ENCODE measurements at regions not wholly inside any gene's neighbourhood (a gene's known extent, or its start where the extent isn't known, plus 50 kb on each side); places are given as distances from the start of the nearest gene placed in this dataset.

DNA sequence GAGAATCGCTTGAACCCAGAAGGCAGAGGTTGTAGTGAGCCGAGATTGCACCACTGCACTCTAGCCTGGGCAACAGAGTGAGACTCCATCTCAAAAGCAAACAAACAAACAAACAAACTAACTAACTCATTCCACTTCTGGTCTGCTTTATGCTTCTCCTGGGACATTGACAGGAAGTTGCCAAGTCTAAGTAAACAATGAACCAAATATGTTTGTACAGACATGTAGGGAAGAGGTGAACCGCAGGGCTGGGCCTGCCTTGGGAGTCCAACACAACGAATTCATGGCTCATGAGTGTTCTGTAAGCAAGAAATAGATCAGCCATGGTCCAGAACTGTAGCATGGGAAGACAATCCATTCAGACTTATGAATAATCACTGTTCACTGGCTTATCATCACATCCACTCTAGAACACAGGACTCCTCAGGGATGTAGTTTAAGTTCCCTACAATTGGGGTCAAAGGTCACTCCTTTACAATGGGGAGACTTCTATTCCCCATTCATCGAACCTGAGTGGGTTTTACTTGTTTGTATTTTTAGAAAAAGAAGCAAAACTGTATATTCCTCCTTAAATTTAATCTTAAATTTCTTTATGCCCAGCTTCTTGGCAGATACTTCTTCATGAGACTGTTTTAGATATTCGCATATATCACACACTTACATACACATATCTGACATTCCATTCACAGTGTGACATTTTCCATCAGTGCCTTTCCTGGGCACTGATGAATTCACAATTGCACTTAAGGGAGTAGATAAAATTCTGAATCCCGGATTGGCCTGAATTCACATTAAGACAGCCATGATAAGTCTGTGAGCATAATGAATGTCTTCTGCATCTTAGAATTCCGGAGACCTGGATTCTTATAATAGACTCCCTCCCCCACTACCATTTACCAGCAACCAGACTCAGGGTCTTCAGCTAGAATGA, 159.1 kb upstream of the EEPD1 start:
- no peak for DNase-seq (ENCODE audit: low read depth, low spot score)
- H3K4me3 ChIP-seq (ENCODE audit: low read length) = no peak overlapping the region

DNA sequence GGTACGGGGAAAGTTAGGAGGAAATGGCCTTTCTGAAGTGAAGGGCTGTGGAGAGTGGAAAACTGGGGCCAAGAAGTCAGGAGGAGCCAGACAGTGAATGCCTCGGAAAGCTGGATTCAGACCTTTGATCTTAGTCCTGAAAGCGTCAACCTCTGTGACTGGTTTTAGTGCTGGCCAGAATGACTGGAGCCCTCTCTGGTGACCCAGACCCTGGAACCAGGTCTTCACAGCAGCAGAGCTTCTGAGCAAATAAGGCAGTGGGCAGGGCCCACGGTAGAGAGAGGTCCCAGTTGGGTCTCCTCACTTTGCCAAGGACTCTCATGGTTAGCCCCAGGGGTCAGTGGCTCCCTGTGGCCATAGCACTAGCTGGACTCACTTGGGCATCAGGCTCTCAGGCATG, 157.7 kb upstream of the EEPD1 start:
- no peak overlapping the region for H3K4me3 ChIP-seq (ENCODE audit: low read length)
- DNase-seq (ENCODE audit: low read depth, low spot score) = no peak

DNA sequence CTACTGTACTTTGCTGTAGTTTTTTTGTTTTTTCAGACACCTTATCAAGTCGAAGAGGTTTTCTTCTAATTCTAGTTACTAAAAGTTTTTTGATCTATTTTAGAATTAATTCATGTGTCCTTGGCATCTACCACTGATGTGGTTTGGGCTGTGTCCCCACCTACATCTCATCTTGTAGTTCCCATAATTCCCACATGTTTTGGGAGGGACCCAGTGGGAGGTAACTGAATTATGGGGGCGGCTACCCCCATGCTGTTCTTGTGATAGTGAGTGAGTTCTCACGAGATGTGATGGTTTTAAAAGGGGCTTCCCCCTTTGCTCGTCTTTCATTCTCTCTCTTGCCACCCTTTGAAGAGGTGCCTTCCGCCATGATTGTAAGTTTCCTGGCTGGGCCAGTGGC, 154.6 kb upstream of the EEPD1 start:
- no peak overlapping the region for H3K4me3 ChIP-seq (ENCODE audit: low read length)
- DNase-seq (ENCODE audit: low read depth, low spot score) = no peak

DNA sequence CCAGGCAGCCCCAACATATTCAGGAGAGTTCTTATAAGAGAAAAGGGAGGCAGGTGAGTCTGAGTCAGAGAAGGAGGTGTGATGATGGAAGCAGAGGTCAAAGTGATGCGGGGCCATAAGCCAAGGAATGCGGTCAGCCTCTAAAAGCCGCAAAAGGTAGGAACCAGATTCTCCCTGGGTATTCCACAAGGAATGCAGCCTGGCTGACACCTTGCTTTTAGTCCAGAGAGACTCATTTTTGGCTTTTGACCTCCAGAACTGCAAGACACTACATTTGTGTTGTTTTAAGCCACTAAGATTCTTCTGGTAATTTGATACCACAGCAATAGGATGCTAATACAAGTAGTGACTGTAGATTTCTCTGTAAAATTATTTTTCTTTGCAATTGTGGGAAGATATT, 151.5 kb upstream of the EEPD1 start:
- DNase-seq (ENCODE audit: low read depth, low spot score) = no peak
- H3K4me3 ChIP-seq (ENCODE audit: low read length) = no peak overlapping the region

DNA sequence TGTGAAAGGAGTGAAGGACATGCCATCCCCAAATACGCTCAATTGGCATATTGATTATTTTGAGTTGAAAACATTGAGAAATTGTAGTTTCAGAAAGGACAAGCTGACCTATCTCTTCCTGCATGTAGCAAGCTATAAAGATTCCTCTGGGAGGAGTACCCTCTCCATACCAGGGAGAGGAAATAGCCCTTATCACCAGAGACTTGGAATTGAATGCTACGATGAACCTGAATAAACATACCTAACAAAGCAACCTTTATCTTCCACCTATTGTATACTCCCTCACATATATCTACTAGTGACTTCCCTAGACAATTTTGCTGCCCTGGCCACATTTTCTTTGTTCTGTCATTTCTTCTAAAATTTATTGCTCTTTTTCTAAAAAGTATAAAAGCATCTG, 150.2 kb upstream of the EEPD1 start:
- no peak for DNase-seq (ENCODE audit: low read depth, low spot score)

DNA sequence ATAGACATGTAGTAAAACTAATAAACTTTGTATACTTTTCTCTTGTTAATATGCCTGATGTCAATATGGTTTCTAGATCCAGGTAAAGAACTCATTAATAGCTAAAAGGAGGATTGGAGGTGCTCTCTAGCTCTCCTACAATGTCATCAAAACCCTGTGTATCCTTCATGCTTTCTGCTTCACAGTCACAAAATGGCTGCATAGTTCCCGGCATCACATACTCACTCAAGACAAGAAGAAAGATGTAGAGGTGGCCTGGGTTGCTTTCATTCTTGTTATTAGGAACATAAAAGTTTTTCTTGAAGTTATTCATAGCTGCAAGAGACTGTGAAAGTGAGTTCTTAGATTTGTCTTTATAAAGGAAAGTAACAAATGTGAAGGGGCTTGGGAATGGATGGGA, 149.7 kb upstream of the EEPD1 start:
- H3K4me3 ChIP-seq (ENCODE audit: low read length) = no peak overlapping the region
- DNase-seq (ENCODE audit: low read depth, low spot score) = no peak

More for the DNA sequence above, 150.2 kb upstream of the EEPD1 start:
- no peak overlapping the region for H3K4me3 ChIP-seq (ENCODE audit: low read length)

DNA sequence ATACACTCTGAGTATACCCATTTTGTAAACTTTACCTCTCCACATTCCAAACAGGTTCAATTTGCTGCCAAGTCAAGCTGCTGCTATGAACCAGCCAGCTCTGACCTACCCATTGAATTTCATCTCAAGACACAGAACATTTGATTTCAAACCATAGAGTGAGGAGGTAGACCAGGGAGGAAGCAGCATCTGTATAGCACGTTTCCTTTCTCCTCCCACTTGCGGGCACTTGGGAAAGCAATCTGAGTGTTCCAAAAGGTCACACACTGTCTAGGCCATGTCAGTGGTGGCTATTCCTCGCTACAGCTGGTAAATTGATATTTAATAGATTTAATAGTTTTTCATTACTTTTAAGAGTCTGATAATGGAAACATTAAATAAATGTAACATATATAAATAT, 147.8 kb upstream of the EEPD1 start:
- no peak for DNase-seq (ENCODE audit: low read depth, low spot score)

DNA sequence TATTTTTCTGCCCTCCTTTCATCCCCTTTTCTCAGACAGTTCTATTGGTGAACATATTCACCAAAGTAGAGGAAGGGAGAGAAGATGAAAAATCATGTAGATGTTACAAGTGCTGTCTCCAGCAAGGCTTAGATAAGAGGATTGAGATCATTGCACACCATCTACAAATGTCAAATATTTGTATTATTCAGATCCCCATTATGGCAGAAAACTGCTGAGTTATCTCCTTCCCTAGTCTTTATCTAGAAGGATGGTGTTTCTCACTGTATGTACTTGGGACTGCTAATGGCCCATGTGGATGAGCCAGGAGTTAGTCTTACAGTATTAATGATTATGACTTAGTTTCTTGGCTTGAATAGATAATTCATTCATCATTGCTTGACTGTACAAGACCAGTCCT, 147.2 kb upstream of the EEPD1 start:
- DNase-seq (ENCODE audit: low read depth, low spot score) = no peak
- H3K4me3 ChIP-seq (ENCODE audit: low read length) = no peak overlapping the region

More for the DNA sequence above, 147.8 kb upstream of the EEPD1 start:
- no peak overlapping the region for H3K4me3 ChIP-seq (ENCODE audit: low read length)

DNA sequence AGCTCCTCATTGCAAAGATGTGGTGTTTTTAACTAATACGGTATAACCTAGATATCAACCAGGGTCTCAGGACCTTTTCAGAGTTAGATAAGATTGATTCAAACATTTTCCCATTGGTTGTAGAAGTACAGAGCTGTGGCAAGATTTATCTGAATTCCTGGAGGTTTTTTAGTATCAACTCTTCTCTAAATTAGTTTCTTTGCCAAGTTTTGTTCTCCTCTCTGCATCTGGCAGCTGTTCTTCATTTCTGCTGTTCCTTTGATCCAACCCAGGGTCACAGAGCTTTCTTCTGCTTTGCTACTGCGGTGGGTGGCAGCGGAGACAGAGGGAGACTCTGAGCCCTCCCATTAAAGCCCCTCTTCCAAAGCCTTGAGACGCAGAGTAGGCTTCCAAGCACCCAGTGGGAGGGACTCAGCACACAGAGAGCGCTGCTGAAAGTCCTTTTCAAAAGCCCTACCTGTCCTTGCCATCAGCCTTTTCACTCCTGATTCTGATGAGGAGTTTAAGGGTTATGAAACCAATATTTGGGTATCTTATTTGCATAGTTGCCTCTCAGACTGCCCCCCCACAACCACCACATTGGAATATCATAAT, 146.3 kb upstream of the EEPD1 start:
- no peak overlapping the region for H3K4me3 ChIP-seq (ENCODE audit: low read length)
- no peak for DNase-seq (ENCODE audit: low read depth, low spot score)

DNA sequence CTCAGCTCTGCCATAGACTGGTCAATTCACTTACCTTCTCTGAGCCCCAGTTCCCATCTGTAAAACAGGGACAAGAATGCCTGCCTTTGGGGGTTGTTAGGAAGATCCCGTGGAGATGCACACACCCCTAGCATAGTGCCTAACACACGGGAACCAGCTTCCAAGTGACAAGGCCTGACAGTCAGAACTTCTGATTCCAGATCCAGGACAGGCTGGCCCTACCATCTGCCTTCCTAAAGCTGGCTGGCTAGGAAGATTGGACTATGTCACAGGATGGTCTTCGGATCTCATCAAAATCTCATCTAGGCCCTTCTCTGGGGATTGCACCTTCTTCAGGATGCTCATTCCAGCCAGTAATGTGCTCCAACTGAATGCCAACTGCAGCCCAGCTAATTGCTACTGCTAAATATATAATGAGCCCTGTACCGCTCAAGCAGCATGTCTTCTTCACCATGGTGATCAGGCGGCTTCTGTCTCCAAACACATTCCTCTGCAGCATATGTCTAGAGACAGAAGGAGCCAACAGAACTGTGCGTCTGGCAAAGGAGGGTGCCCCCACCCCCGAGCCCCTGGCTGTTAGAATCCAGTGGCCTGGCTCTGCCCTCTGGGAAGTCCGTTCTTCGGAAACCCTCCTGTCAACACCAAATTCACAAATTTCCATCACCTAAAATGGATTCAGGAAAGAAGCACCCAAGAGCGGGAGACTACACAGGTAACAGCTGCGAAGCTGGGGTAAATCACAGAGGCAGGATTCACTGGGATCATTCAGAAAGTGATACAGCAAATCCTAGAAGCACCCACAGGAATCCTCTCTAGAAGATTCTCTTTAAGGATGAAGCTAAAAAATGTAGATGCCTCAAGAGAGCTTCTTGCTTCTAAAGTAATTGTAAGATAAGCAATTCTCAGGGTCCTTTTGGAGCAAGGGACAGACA, 142.1 kb upstream of the EEPD1 start:
- H3K4me3 ChIP-seq (ENCODE audit: low read length) = no peak overlapping the region
- DNase-seq (ENCODE audit: low read depth, low spot score) = no peak

DNA sequence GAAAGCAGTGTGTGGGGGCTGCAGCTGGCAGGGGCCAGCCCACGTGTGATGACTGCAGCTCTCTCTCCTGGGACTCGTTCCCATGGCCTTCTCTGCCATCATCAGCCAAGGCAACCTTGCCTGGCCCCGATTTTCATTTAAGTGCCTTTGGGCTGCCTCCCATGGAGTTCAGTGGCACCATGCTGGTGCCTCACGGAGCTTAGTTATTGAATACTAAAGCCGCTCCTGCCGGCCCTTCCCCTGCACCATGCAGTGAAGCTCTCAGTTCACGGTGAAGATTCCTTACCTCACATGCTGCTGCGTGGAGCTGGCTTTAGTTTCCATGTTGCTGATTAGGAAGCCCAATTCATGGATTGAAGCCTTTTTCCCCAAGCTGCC, 141.5 kb upstream of the EEPD1 start:
- no peak overlapping the region for H3K4me3 ChIP-seq (ENCODE audit: low read length)
- no peak for DNase-seq (ENCODE audit: low read depth, low spot score)

DNA sequence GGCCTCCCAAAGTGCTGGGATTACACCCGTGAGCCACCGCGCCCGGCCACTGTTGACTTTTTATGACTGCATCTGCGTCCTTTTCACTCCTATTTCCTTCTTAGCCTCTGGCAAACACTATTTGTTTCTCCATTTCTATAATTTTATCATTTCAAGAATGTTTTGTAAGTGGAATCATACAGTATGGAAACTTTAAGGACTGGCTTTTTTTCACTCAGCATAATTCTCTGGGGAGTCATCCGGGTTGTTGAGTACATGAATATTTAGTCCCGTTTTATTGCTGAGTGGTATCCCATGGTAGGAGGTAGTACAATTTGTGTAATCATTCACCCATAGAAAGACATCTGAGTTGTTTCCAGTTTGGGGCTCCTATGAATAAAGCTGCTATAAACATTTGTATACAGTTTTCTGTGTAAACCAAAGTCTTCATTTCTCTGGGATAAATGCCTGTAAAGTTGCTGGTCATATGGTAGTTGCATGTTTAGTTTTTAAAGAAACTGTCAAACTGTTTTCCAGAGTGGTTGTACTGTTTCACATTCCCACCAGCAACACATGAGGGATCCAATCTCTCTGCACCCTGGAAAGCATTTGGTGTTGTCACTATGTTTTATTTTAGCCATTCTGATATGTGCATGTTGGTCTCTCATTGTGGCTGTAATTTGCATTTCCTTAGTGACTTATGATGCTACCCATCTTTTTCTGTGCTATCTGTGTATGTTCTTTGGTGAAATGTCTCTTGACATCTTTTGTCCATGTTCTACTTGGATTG, 139.6 kb upstream of the EEPD1 start:
- DNase-seq (ENCODE audit: low read depth, low spot score) = no peak
- H3K4me3 ChIP-seq (ENCODE audit: low read length) = no peak overlapping the region

DNA sequence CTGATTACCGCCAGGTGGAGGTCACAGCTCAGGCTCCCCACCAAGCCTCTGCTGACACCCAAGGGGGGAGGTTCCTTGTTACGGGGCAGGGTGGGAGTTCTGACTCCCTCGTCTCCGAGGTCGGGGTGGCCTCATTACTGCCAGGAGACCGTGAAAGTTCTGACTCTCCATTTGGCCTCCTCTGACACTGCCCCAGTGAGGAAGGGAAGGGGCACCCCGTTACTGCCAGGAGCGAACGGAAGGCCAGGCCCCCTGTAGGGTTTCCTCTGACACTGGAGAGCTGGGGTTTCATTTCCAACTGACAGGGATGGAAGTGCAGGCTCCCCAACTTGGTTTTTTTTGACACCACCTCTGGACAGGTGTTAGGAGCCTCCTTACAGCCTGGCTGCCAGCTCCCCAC, 138.1 kb upstream of the EEPD1 start:
- no peak overlapping the region for H3K4me3 ChIP-seq (ENCODE audit: low read length)
- no peak for DNase-seq (ENCODE audit: low read depth, low spot score)

DNA sequence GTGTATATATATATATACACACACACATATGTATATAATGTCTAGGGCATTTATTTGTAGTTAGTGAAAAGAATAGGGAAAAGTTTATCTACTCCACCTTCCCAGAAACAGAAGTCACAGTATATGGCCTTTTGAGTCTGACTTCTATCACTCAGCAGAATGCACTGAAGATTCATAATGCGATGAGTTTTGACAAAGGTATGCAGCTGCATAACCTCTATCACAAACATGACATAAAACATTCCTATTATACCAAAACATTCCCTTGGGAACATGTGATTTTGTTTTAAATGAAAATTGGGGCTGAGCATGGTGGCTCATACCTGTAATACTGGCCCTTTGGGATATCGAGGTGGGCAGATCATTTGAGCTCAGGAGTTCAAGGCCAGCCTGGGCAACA, 137.3 kb upstream of the EEPD1 start:
- no peak for DNase-seq (ENCODE audit: low read depth, low spot score)
- no peak overlapping the region for H3K4me3 ChIP-seq (ENCODE audit: low read length)

DNA sequence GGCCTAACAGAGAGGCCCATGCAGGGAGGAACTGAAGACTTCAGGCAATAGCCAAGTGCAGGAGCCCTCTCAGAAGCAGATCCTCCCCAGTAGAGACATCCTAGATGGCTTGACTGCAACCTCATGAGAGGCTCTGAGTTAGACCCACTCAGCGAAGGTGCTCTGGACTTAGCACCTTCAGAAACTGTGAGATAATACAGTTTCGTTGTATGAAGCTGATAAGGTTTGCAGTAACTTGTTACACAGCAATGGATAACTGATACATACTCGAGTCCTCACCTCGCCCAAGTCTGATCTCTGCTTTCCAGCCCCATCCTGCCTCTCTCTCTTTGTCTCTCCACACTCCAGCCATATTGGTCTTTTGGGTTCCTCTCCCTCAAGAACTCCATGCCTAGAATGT, 136.4 kb upstream of the EEPD1 start:
- no peak for DNase-seq (ENCODE audit: low read depth, low spot score)
- no peak overlapping the region for H3K4me3 ChIP-seq (ENCODE audit: low read length)

DNA sequence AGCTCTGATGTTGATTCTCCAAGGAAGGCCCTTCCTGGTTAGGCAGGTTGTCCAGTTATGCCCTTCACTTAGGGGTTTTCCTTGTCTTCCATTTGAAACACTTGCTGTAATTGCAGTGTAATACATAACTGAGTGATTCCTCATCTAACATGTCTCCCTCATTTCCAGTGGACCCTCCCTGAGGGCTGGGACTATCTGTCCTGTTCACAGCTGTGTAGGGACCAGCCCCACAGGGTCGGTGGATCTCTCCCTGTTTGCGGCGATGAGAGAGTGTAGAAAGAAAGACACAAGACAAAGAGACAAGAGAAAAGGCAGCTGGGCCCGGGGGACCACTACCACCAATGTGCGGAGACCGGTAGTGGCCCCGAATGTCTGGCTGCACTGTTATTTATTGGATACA, 135.9 kb upstream of the EEPD1 start:
- DNase-seq (ENCODE audit: low read depth, low spot score) = no peak
- H3K4me3 ChIP-seq (ENCODE audit: low read length) = no peak overlapping the region

DNA sequence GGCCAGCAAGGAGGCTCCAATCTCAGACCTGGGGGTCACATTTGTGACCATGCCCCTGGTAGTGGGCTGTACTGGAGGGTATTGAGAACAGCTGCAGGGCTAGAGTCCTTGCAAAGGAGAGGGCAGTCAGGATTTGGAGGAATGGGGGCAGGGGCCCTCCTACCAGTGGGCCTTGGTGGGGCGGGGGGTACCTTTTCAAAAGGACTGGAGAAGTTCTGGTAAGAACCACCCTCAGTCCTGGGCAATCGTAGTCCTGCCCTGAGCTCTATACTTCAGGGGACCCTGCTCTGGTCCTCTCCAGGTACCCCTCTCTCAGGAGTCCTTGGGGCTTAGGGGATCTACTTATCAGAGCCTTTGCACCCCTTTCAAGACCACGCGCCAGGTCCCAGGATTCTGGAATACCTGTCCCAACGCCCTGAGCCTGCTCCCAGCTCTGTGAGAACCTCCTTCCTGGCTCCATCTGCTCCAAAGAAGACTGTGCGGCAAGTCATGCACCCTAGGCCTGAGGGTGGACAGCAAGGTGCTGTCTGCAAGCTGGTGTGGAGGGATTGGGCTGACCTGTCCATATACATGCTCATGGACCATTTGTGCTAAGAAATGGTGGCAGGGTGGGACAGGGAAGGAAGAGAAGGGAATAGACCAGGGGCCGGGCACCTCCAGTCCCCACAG, 134.1 kb upstream of the EEPD1 start:
- DNase-seq (ENCODE audit: low read depth, low spot score) = no peak
- no peak overlapping the region for H3K4me3 ChIP-seq (ENCODE audit: low read length)

DNA sequence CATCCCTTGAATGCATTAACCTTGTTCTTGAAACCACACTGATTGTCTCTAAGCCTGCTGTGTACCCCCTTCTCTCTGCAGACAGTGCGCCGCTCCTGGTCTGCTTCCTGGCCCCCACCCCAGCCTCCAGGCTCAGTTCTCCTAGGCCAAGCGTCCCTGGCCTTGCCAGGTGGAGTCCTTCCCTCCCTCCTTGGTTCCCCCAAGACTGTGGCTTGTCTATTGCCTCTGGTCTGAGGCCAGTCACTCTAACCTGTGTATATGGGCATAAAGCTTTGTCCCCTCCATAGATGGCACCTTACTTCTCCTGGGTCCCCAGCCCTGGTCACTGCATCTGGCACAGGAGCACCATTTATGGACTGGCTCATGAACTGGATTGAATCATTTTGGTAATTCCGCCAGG, 133.5 kb upstream of the EEPD1 start:
- H3K4me3 ChIP-seq (ENCODE audit: low read length) = no peak overlapping the region
- DNase-seq (ENCODE audit: low read depth, low spot score) = no peak

DNA sequence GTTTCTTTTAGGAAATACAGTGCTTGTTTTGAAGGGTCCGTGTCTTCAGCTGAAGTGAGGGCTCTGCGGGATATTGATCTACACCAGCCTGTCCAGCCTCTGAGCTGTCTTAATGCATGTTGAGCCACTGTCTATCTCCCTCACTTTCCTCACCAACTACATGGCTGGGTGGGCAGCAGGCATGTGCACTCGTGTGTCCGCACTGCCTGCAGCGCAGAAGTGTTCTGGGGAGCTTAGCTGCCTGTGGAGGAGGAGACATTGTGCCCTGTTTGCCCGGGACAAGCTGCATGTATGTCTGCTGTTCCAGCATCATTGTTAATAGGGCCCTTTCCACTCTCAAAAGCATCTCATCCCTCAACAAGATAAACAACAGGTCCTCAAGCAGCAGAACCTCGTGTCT, 133.1 kb upstream of the EEPD1 start:
- no peak overlapping the region for H3K4me3 ChIP-seq (ENCODE audit: low read length)
- no peak for DNase-seq (ENCODE audit: low read depth, low spot score)
